B cell (primary cell): ENCODE measurements at regions not wholly inside any gene's neighbourhood (a gene's known extent, or its start where the extent isn't known, plus 50 kb on each side); places are given as distances from the start of the nearest gene placed in this dataset.

ENCODE experiments used
- ATAC-seq: fragments of 200-7000 bp; cut with Tn5 transposase; one replicate; pipeline ENCODE4 v1.10.0; 2021; ENCODE audit warnings: low read depth, mild to moderate bottlenecking, moderate number of reproducible peaks, moderate library complexity
- CTCF ChIA-PET: fragments of 350-600 bp; sonication (Branson Sonifier 250); formaldehyde crosslinking; loops from one replicate; lab custom pipeline; 2021; ENCODE audit warnings: antibody characterized with exemption, inconsistent platforms; lab: Charles Lee
- POLR2A ChIA-PET: fragments of 350-600 bp; sonication (Branson Sonifier 250); formaldehyde crosslinking; loops from one replicate; lab custom pipeline; 2021; ENCODE audit warnings: antibody characterized with exemption; lab: Charles Lee
- DNase-seq: peaks from one replicate; pipeline ENCODE4 v3.0.0; 2013
- H2AFZ ChIP-seq: 2 replicates; pipeline ENCODE4 v1.6.1; 2012; ENCODE audit warnings: mild to moderate bottlenecking, low read depth, low read length; ENCODE audit not compliant: insufficient read depth, poor library complexity, severe bottlenecking
- H3K27ac ChIP-seq, 2 donors: 1 replicate in 1 of 2; 2 replicates in 1 of 2; pipeline ENCODE4 v1.5.1; 2012 to 2013; ENCODE audit warnings: low read length in 2 of 2, mild to moderate bottlenecking in 2 of 2, moderate library complexity in 1 of 2
- H3K27me3 ChIP-seq, 4 experiments: fragments of 200-600 bp in 1 of 4; sonication (generic) in 1 of 4; replicated peaks in 1 of 4; 1 replicate in 2 of 4; 2 replicates in 2 of 4; pipeline versions ENCODE4 v1.6.1 to v1.7.0; 2013 to 2016; ENCODE audit warnings: low read length in 3 of 4, mild to moderate bottlenecking in 2 of 4, mixed read lengths in 1 of 4, moderate library complexity in 1 of 4; ENCODE audit not compliant: insufficient read depth in 4 of 4, control insufficient read depth in 3 of 4; ENCODE audit errors: control extremely low read depth in 1 of 4
- H3K36me3 ChIP-seq, 2 experiments: replicated peaks in 1 of 2; 1 replicate in 1 of 2; 2 replicates in 1 of 2; pipeline versions ENCODE4 v1.6.1 to v1.7.1; 2013; ENCODE audit warnings: low read length in 1 of 2; ENCODE audit not compliant: insufficient read depth in 2 of 2, control insufficient read depth in 1 of 2; ENCODE audit errors: control extremely low read depth in 1 of 2, extremely low read depth in 1 of 2
- H3K4me1 ChIP-seq, 2 donors: fragments of 200-600 bp in 1 of 2; sonication (generic) in 1 of 2; 1 replicate in 1 of 2; 2 replicates in 1 of 2; pipeline versions ENCODE4 v1.5.1 to v1.6.1; 2013 to 2017; ENCODE audit warnings: low read length in 2 of 2; ENCODE audit not compliant: control insufficient read depth in 2 of 2, insufficient read depth in 2 of 2
- H3K4me2 ChIP-seq: replicated peaks from 2 replicates; pipeline ENCODE3; 2012; ENCODE audit warnings: mild to moderate bottlenecking, low read depth, low read length; ENCODE audit not compliant: poor library complexity, severe bottlenecking
- H3K4me3 ChIP-seq, 5 experiments: fragments of 200-600 bp in 1 of 5; sonication (generic) in 1 of 5; 1 replicate in 3 of 5; 2 replicates in 2 of 5; pipeline versions ENCODE4 v1.5.1 to v1.7.0; 2011 to 2016; ENCODE audit warnings: low read length in 4 of 5, mild to moderate bottlenecking in 4 of 5, low read depth in 2 of 5, control low read depth in 1 of 5, moderate library complexity in 1 of 5; ENCODE audit not compliant: insufficient read depth in 1 of 5; ENCODE audit errors: control extremely low read depth in 1 of 5, extremely low read depth in 1 of 5
- H3K79me2 ChIP-seq: fragments of 200-600 bp; sonication (generic); one replicate; pipeline ENCODE4 v1.6.0; 2016; ENCODE audit warnings: low read length; ENCODE audit not compliant: control insufficient read depth, insufficient read depth
- H3K9ac ChIP-seq: fragments of 200-600 bp; sonication (generic); 2 replicates; pipeline ENCODE4 v1.6.1; 2017; ENCODE audit warnings: mild to moderate bottlenecking, low read length, moderate library complexity
- H3K9me3 ChIP-seq, 3 donors: one replicate each; pipeline versions ENCODE4 v1.6.1 to v1.7.1; 2013; ENCODE audit warnings: low read length in 2 of 3; ENCODE audit not compliant: control insufficient read depth in 2 of 3, insufficient read depth in 1 of 3; ENCODE audit errors: control extremely low read depth in 1 of 3
- H4K20me1 ChIP-seq: 2 replicates; pipeline ENCODE4 v1.6.0; 2012; ENCODE audit warnings: mild to moderate bottlenecking, low read length; ENCODE audit not compliant: insufficient read depth, control insufficient read depth, poor library complexity, severe bottlenecking
- H3K27ac Mint-ChIP-seq: one replicate; pipeline ENCODE4 v1.8.0; 2021; ENCODE audit warnings: mixed read lengths
- H3K27me3 Mint-ChIP-seq: one replicate; pipeline ENCODE4 v1.8.0; 2021; ENCODE audit warnings: mixed read lengths
- H3K4me1 Mint-ChIP-seq: one replicate; pipeline ENCODE4 v1.8.0; 2021; ENCODE audit warnings: mixed read lengths
- H3K4me3 Mint-ChIP-seq: one replicate; pipeline ENCODE4 v1.8.0; 2021; ENCODE audit warnings: mixed read lengths
- H3K9me3 Mint-ChIP-seq: one replicate; pipeline ENCODE4 v1.8.0; 2022; ENCODE audit warnings: mixed read lengths; ENCODE audit not compliant: insufficient read depth
- EZH2 ChIP-seq: IDR thresholded peaks from 2 replicates; pipeline ENCODE4 v1.6.1; 2012; ENCODE audit warnings: borderline replicate concordance, low read depth, mild to moderate bottlenecking, moderate library complexity, low read length; ENCODE audit not compliant: insufficient read depth, poor library complexity, severe bottlenecking
- WGBS: methylation state at CpG from one replicate; pipeline ENCODE4 v1.1.5; 2013; ENCODE audit warnings: missing lambda C conversion rate; ENCODE audit not compliant: insufficient coverage; 5-methylcytosine and 5-hydroxymethylcytosine counted together
- intact Hi-C: fragments of 100-400 bp; cut with micrococcal nuclease; formaldehyde crosslinking; loops from one replicate; pipeline ENCODE4 v1.10.0; 2022
- TF ChIP-seq, protein P1 (sequence below): fragments of 200-600 bp; IDR thresholded peaks from one replicate; pipeline ENCODE4 v1.8.0; 2022; ENCODE audit warnings: antibody characterized with exemption, mild to moderate bottlenecking

DNA sequence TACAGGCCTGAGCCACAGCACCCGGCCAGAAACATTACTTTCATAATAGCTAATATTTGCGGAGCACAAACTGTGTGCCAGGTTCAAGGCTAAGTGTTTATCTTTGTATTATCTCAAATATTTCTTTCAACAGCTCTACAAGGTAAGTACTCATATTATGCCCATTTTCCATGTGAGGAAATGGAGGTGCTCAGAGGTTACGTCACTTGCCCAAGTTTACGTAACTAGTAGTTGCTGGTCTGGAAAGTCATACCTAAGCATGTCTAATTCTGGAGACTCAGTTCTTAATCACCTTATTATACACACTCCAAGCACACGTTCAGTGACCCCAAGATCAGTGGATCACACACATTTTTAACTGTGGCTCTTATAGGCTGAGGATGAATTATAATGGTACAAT is 177.5 kb downstream of the OXSM start:
- TF ChIP-seq EZH2: no peak
- TF ChIP-seq, protein P1, sequence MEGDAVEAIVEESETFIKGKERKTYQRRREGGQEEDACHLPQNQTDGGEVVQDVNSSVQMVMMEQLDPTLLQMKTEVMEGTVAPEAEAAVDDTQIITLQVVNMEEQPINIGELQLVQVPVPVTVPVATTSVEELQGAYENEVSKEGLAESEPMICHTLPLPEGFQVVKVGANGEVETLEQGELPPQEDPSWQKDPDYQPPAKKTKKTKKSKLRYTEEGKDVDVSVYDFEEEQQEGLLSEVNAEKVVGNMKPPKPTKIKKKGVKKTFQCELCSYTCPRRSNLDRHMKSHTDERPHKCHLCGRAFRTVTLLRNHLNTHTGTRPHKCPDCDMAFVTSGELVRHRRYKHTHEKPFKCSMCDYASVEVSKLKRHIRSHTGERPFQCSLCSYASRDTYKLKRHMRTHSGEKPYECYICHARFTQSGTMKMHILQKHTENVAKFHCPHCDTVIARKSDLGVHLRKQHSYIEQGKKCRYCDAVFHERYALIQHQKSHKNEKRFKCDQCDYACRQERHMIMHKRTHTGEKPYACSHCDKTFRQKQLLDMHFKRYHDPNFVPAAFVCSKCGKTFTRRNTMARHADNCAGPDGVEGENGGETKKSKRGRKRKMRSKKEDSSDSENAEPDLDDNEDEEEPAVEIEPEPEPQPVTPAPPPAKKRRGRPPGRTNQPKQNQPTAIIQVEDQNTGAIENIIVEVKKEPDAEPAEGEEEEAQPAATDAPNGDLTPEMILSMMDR: no peak
- Mint-ChIP-seq H3K4me3 (no peak overlapping the region), H3K9me3 (no peaks in the 10 kb centered on the region), H3K27ac (no peak overlapping the region), H3K27me3 (no peaks in the 10 kb centered on the region), H3K4me1 (no peaks in the 10 kb centered on the region)
- H3K27me3 ChIP-seq: no peaks in the 10 kb centered on the region
- no peak for ATAC-seq
- no peak for DNase-seq
- POLR2A ChIA-PET: no interaction called here
- no peaks in the 10 kb centered on the region for H3K9me3 ChIP-seq
- no peak overlapping the region for H2AFZ ChIP-seq
- no peak overlapping the region for H3K9ac ChIP-seq
- CTCF ChIA-PET: no interaction called here
- intact Hi-C loops: no loop called here
- no peaks in the 10 kb centered on the region for H3K4me1 ChIP-seq
- H3K36me3 ChIP-seq: no peaks in the 10 kb centered on the region
- no peak overlapping the region for H3K4me2 ChIP-seq
- H3K27ac ChIP-seq: no peak overlapping the region
- no peak overlapping the region for H3K4me3 ChIP-seq
- WGBS: no CpG with 5 or more reads among the region's 5 CpGs
- no peaks in the 10 kb centered on the region for H4K20me1 ChIP-seq
- H3K79me2 ChIP-seq: no peaks in the 10 kb centered on the region

DNA sequence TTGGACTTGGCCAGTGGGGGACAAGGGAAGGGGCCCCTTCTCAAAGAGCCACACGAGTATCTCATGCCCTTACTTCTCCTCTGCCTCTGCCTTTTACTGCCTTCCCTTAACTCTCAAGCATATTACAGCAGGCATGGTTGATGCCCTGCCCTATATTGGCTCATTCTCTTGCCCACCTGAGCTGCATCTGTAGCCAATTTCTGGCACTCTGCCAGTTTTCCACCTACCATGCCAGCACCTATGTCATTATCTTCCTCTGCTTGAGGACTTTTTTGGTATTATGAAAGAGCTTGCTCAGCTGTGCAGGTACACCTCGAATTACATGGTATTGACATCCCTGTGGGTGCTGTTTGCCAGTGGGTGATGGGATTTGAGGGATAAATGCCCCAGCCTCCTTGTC is 181.8 kb downstream of the OXSM start:
- Histone ChIP-seq H3K79me2 (no peaks in the 10 kb centered on the region), H3K27ac (no peak overlapping the region), H3K9ac (no peak overlapping the region), H3K4me1 (no peaks in the 10 kb centered on the region), H2AFZ (no peak overlapping the region), H3K4me2 (no peak overlapping the region), H3K9me3 (no peaks in the 10 kb centered on the region), H3K27me3 (no peaks in the 10 kb centered on the region), H3K36me3 (no peaks in the 10 kb centered on the region), H4K20me1 (no peaks in the 10 kb centered on the region), H3K4me3 (no peak overlapping the region)
- ATAC-seq (no peak), DNase-seq (no peak)
- intact Hi-C loops: no loop called here
- TF ChIP-seq, protein P1: no peak
- no peak for TF ChIP-seq EZH2
- ChIA-PET POLR2A (no interaction called here), CTCF (no interaction called here)
- H3K4me1 Mint-ChIP-seq: no peaks in the 10 kb centered on the region
- H3K27ac Mint-ChIP-seq: no peak overlapping the region
- no peak overlapping the region for H3K4me3 Mint-ChIP-seq
- WGBS: 91% methylated on average over 1 of the region's 2 CpGs
- no peaks in the 10 kb centered on the region for H3K27me3 Mint-ChIP-seq
- no peaks in the 10 kb centered on the region for H3K9me3 Mint-ChIP-seq
